ENCODE measurements at regions not wholly inside any gene's neighbourhood (a gene's known extent, or its start where the extent isn't known, plus 50 kb on each side); places are given as distances from the start of the nearest gene placed in this dataset.
"Not testable (repeated sequence)": the region's sequence is repeated elsewhere in the genome, so short reads cannot be mapped to it uniquely, and the experiment has no call there.

DNA sequence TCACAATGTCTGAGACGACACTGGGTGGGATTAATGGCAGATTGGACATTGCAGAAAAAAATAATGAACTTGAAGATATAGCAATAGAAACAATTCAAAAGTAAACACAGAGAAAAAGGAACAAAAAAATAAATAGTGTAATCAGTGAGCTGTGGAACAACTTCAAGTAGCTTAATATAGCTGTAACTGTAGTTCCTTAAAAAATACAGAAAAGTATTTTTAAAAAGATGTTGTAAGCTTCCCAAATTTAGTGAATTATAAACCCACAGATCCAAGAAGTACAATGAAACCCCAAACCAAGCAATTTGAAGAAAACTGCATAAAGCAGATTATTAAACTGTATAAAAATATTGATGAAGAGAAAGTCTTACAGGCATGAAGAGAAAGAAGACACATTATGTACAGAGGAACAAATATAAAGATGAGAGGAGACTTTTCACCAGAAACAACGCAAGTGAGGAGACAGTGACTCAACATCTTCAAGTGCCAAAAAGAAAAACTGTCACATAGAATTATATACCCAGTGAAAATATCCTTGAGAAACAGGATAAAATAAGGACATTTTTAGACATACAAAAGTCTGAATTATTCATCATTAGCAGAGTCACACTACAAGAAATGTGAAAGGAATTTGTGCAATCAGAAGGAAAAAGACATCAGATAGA, 176.4 kb downstream of the NFKBIZ start:
- no peak for DNase-seq (ENCODE audit: low spot score)
- intact Hi-C loops (cut with DNase I): no loop called here

DNA sequence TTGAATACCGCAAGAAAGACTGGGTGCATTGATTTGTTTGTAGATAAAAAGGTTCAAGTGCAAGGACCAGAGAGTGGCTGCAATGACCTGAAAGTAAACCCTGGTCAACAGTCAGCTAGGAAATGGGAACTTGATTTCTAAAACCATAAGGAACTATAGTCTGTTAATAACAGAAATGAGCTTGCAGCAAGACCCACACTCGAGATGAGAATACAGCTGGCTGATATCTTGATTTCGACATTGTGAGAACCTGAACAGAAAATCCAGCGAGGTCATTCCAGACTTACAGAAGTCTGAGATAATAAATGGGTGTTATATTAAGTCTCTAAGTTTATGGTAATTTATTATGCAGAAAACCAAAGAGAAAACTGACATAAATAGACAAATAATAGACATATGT, 177.3 kb downstream of the NFKBIZ start:
- intact Hi-C loops (cut with DNase I): no loop called here

DNA sequence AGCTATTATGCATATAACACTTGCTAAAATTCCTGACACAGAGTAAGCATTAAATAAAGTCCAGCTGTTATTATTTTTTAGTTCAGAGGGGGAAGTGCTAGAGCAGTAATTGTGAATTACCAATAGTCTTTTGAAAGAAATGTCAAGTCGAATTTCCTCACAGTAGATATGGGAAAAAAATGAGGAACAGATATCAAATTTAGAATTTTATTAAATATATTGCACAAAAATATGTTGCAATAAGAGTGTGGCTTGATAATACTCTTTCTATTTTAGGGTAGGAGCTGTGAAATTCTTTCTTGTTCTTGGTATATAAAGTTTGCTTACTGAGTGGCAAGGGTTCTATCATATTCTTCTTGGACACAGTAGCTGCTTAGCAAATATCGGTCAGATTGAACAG, 181.3 kb downstream of the NFKBIZ start:
- DNase-seq (ENCODE audit: low spot score): no peak
- intact Hi-C loops (cut with DNase I): no loop called here

More for the DNA sequence above, 177.3 kb downstream of the NFKBIZ start:
- DNase-seq (ENCODE audit: low spot score): no peak

DNA sequence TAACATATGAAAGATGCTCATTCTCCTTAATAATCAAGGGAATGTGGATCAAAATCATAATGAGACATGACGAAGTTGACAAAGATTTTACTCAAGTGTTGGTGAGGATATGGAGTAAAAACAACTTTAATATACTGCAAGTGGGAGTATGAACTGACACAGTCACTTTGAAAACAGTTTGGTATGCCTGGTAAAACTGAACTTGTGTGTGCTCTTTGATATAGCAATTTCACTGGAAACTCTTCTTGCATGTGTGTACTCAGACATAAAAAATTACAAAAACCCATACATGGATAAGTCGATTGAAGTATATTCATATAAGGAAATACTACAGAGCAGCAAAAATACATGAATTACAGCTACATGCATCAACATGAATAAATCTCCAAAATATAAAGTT, 182.5 kb downstream of the NFKBIZ start:
- intact Hi-C loops (cut with DNase I): no loop called here
- DNase-seq (ENCODE audit: low spot score): no peak

DNA sequence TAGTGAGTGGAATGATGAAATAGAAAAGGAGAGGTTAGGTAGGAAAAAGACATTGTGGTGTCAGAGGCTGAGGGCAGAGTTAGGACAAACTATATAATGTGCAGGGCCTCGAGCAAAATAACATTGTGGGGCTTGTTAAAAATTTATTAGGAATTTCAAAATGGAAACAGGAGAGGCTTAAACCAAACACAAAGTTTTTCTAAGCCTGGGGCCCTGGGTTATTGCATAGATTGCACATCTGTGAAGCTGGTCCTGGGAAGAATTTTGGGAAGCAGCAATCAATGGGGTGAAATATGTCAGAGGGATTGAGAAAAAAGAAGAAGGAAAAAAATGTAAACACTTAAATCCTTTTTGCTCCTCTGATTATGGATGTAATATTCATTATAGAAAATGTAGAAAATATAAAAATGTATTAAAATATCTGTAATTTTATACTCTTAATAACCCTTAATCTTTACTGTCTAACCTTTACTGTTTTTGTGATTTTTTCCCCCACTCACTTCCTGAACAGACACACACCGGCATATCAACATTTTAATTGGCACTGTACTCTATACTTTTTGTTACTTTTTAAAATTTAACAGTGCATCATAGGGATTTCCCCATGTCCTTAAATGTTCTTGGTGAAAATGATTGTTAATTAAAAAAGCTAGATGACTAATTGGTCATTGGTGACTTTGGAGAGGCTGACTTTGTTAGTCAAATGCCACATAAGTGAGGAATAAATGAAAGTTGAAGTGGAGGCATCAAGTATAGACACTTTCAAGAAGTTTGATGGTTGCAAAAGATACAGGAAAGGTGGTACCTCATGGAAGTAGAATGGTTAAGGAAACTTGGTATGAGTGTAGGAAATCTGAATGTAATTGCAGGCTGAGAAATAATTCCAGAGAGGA, 183.4 kb downstream of the NFKBIZ start:
- intact Hi-C loops (cut with DNase I): no loop called here
- no peak for DNase-seq (ENCODE audit: low spot score)

DNA sequence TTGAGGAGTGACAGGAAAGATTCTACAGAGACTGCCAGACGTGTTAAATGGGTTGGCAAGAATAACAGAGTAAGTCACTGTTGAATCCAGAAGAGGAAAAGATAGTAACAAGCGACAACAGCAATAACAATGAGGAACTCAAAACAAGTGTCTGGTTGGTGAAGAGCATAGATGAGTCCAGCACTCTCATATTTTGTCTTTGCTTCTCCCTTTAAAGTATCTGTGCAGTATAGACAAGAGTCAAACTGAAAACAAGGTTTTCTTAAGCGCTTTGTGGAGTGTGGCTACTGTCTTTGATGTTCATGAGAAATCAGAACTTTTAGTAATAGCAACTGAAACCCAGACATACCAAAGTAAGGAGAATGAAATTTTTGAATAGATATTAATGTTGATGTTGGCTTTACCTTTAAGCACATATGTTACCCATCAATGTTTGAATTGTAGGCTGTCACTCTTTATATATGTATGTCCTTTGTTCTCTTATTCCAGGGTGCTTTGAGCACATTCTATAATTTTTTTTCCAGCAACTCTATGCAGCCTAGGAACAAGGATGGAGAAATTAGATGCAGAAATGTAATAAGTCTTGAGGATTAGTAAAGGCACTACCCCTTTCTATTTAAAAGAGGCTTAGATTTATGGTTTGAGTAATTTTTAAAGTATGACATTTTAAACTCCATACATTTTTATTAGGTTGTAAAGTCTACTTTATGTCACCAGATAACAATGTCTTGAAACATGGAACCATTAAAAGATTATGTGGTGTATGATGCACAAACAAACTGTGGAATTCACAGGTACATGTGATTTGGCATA, 185.5 kb downstream of the NFKBIZ start:
- intact Hi-C loops (cut with DNase I): no loop called here
- no peak for DNase-seq (ENCODE audit: low spot score)

DNA sequence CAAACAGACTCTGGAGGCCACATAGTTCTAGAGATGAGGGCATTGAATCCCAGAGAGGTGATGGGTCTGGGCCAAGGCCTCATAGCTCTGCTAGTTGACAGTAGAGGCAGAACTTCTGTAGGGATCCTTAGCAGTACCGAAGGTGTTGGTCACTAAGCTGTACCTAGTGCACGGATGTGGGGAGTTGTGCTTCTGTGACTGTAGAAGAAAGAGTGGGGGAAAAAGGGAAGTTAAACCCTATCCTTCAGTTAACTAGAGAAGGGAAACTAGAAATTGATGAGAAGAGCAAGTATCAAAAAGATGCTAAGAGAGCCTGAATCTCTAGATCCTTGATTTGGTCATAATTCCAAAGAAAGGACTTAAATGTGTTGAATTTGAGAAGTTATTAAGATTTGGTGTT, 186.7 kb downstream of the NFKBIZ start:
- intact Hi-C loops (cut with DNase I): no loop called here
- no peak for DNase-seq (ENCODE audit: low spot score)

DNA sequence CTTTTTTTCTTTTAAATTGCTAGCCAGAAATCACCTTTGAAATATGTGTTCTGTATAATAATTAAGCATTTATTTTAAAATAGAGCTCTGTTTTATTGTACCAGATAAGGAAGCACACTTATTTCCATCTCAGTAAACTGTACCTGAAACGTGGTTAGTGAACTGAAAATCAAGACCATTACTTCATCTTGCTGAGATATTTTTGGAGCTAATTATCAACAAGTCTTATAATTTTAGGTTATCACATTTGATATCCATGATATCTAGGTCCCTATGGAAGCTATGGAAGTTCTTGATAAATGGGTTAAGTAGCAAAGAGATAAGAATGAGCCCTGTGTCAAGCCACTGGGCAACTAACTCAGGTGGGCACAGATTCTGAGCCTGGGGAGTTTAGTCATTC, 187.2 kb downstream of the NFKBIZ start:
- no peak for DNase-seq (ENCODE audit: low spot score)
- intact Hi-C loops (cut with DNase I): no loop called here

DNA sequence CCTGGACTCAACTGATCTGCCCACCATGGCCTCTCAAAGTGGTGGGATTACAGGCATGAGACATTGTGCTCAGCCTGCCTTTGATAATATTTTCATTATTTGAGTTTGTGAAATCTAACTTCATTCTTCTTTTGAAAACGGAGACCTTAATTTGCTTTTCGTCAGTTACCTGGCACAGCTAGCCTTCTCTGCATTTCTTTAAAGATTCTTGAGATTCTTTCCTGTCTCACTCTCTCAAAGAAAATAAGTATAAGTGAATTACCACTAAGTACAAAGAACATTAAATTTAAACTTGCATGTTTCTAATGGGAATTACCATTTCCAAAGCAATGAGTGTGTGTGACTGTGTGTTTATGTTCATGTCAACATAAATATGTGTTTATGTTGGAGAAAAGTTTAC, 187.9 kb downstream of the NFKBIZ start:
- intact Hi-C loops (cut with DNase I): no loop called here
- no peak for DNase-seq (ENCODE audit: low spot score)

DNA sequence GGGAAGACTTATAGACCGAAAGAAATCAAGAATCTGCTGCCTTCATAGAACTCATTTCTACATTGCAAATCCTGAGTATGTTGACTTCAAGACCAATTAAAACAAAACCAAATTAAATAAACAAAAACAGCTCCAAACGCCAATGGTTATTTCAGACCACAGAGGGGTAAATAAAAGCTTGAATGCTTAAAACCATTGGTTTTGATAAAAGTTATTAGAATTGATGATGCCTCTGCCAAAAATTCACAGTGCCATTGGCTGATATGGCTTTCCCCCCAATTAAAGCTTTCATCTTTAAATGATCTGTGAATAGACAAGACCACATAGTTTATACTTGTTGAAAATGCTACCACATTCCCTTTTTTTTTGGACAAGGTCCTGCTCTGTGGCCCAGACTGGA, 188.5 kb downstream of the NFKBIZ start:
- no peak for DNase-seq (ENCODE audit: low spot score)
- intact Hi-C loops (cut with DNase I): no loop called here

DNA sequence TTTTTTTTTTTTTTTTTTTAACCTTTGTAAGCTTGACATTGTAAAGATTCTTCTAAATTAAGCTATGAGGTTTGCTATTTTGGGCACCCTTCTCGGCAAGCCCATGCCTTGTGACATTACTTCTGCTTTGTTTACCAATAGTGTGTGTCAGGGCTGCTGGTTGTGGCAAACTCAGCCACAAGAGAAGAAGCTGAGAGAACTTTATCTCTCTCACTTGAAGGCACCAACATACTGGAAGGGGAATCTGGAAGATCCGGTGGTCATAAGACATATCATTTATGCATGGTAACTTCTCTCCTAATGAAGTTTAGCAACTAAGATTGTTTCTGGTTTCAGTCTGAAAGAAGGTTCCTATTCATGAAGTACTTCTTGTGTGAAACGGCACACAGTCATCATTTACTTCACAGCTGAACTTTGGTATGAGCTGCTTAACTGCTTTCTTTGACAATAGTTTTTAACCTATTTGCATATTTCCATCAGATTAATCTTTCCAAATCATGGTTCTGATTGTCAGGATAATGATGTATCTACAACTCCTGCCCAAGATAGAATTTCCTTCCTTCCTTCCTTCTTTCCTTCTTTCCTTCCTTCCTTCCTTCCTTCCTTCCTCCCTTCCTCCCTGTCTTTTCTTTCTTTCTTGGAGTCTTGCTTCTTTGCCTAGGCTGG, 189.3 kb downstream of the NFKBIZ start:
- intact Hi-C loops (cut with DNase I): no loop called here
- no peak for DNase-seq (ENCODE audit: low spot score)

DNA sequence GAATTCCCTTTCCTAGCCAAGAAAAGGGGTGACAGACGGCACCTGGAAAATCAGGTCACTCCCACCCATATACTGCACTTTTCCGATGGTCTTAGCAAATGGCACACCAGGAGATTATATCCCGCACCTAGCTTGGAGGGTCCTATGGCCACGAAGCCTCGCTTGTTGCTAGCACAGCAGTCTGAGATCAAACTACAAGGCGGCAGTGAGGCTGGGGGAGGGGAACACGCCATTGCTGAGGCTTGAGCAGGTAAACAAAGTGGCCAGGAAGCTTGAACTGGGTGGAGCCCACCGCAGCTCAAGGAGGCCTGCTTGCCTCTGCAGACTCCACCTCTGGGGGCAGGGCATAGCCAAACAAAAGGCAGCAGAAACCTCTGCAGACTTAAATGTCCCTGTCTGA, 190.8 kb downstream of the NFKBIZ start:
- DNase-seq (ENCODE audit: low spot score); intact Hi-C loops (cut with DNase I): not testable (repeated sequence)

DNA sequence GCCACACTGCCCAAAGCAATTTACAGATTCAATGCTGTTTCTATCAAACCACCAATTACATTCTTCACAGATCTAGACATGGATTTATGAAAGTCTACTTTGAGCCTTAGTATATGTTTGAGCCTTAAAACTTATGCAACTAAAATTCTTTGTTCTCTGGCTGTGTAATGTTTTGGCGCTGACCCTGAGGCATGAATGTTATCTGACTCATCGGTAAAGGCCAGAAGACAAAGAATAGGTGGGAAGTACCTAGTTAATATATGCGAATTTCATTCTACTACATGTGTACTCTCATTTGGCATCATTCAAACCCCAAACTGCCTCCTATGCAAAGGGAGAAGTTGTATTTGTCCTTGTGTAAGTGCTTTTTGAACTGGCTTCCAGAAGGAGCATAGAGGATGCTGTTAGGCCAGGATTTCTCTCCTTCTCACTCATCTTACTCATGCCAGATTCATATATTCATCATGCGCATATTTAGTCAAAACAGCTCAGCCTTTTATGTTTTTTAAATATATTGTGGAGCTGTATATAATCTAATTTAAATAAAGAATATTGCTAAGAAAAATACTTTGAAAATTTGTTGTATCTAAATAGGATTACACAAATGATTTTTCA, 204.2 kb downstream of the NFKBIZ start:
- intact Hi-C loops (cut with DNase I): loop anchor here in 1 of 2 donors (2.0 kb wide), 1 partner anchor 65 kb away; no protein-coding TSS in a partner anchor

DNA sequence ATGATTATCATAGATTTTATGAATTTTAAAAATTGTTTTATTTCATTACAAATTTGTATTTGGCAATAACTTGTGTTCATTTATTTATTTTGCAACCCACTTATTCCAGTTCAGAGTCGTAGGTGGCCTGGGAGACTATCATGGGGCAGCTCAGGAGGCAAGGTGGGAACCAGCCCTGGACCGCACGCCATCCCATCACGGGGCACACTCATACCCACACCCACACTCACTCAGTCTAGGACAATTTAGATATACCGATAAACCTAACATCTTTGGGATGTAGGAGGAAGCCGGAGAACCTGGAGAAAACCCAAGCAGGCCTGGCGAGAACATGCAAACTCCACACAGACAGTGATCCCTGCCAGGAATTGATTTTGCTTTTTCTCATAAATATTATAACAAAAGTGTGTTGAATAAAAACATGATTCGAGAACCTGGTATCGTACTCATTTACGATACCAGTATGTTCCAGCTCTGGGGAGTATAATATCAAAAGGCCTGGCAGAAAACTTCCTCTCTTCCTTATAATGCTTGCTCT, 205.3 kb downstream of the NFKBIZ start:
- no peak for DNase-seq (ENCODE audit: low spot score)
- intact Hi-C loops (cut with DNase I): no loop called here

More for the DNA sequence above, 204.2 kb downstream of the NFKBIZ start:
- DNase-seq (ENCODE audit: low spot score): no peak

DNA sequence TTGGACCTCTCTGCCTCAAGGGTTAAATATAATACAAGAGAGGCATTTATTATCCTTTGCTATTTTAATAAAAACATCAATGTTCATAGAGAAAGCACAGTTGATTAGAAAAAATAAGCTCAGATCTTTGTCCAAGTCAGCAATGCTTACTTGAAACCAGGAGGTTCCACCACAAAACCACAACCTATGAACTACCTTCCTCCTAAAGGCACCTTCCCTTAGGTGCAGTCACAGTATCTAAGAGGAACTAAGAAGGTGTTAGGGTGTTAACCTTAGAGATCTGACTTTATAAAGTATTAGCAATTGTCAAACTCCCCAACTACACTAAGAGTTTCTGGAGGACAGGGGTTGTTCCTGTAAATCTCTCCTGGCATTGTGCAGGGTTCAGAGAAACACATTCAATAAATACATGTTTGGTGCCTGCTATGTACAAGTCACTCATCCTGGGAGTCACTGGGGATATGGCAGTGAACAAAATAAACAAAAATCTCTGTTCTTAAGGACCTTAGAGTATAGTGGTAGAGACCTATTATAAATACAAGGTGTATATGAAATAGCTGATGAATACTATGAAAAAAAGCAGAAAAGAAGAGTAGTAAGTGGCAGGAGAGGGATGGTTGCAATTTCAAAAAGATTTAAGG, 208.6 kb downstream of the NFKBIZ start:
- no peak for DNase-seq (ENCODE audit: low spot score)

DNA sequence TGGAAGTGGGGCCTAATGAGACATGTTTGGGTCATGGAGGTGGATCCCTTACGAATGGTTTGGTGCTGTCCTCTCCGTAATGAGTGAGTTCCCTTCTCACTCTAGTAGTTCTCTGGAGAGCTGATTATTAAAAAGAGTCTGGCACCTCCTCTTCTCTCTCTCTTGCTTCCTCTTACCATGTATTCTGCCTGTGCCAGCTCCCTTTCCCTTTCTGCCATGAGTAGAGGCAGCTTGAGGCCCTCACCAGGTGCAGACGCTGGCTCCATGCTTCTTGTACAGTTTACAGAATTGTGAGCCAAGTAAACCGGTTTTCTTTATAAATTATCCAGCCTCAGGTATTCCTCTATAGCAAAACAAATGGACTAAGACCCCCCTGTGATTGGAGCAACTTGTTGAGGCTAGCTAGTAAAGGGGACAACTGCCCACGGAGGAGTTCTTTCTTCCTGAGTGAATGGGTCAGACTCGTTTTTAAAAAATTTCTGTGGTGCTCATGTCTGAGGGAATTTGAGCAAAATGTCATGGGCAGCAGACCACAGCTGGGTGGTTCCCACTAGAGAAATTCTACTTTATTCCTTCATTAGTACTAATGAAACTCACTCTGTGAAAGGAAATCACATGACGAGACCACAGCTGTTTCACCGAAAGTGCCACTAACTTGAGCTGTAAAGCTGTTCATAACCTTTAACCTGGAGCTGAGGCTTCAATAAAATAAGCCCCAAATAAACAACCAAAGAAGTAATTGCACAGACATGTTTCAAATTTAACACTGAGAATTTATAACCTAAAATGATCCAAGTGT, 210.0 kb downstream of the NFKBIZ start:
- intact Hi-C loops (cut with DNase I): no loop called here
- DNase-seq (ENCODE audit: low spot score): no peak

More for the DNA sequence above, 208.6 kb downstream of the NFKBIZ start:
- intact Hi-C loops (cut with DNase I): no loop called here

DNA sequence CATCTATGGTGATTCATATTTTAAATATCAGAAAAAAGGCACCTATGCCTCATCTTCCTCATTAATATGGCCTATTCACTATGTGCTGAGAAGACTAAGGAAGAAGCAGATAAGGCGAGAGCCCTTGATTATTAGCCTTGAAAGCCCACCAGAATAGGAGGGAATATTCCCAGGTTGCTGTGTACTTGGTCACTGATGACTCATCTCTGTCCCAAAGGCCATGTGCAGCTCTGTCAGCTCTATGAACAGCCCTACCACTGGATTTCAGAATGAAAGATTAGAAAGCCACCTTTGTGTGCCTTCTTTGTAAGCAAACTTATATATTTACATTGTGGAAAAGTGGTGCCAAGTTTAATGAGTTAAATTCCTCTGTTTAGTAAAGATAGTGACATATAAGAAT, 211.5 kb downstream of the NFKBIZ start:
- intact Hi-C loops (cut with DNase I): no loop called here
- no peak for DNase-seq (ENCODE audit: low spot score)

DNA sequence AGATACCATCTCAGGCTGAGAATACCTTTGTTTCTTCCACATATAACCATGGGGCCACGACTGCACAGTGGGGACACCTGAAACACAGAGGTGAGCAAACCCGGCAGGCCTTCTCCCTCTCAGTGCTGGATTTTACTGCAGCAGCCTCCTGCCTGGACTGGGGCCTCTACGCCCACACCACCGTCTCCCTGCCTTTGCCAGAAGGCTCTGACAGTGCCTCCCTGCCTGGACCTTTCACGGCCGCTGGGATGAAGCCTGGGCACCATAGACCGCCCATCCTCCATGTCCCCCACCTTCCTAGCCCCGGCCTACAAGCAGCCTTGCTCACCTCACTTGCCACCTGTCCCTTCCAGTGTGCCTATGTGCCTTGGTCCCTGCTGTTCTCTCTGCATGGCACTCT, 214.3 kb downstream of the NFKBIZ start:
- intact Hi-C loops (cut with DNase I): no loop called here
- DNase-seq (ENCODE audit: low spot score): no peak

Measured in posterior vena cava (tissue), 2 donors.